GM19239 (cell line): ENCODE measurements at regions not wholly inside any gene's neighbourhood (a gene's known extent, or its start where the extent isn't known, plus 50 kb on each side); places are given as distances from the start of the nearest gene placed in this dataset.
A peak's percentile ranks its signal among the peaks of the same experiment; 100 is the strongest.

Source experiments
- DNase-seq: peaks from one replicate; pipeline ENCODE4 v3.0.0; 2011; ENCODE audit warnings: low spot score; ENCODE audit not compliant: insufficient read length
- FAIRE-seq: peaks from 2 replicates; lab custom pipeline; 2011; peaks lifted over from hg19 to GRCh38; lab: Jason Lieb, UNC

DNA sequence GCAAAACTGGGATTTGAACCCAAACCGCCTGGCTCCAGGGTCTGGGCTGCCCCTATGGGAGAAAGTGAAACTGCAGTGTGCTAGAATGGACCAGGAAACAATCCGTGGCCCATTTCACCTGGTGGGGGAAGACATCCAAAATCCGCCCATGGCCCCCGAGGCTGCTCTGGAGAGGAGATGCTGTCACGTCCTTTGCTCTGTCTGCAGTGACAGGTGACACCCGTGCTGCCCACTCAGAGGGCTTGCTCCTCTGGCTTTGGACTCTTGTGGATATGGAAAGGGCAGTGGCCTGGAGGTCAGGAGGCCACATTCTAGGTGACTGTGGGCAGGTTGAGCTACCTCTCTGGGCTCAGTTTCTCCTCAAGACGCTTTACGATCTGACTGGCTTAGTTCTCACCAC is 151.2 kb upstream of the GPR26 start:
- FAIRE-seq = no peak
- no peak for DNase-seq

DNA sequence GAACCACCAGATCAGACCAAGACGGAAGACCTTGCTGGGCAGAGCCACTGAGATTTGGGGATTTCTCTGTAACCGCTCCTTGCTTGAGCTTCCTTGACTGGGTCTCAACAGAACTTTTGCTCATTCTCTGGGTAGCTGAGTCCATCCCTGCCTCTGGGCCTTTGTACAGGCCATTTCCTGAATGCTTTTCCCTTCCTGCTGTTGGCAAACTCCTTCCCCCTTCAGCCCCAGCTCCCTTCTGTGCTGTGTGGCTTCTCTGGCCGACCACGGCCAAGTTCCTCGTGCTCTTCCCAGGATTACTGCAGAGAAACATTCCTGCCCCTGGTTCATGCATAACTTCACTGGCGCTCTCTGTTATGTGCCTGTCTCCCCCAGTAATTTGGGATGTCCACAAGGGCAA is 150.5 kb upstream of the GPR26 start:
- DNase-seq (no peak), FAIRE-seq (no peak)

GRCh38 chr10:123516291-123516690 is 149.9 kb upstream of the GPR26 start:
- DNase-seq (no peak), FAIRE-seq (no peak)

- DNase-seq = no peak
Observed at GRCh38 chr10:123517426-123517825, 148.7 kb upstream of the GPR26 start.

GRCh38 chr10:123517901-123518300 is 148.3 kb upstream of the GPR26 start:
- FAIRE-seq (no peak), DNase-seq (no peak)

More at GRCh38 chr10:123517426-123517825, 148.7 kb upstream of the GPR26 start:
- FAIRE-seq = no peak

GRCh38 chr10:123518765-123519164 is 147.4 kb upstream of the GPR26 start:
- DNase-seq = no peak
- no peak for FAIRE-seq

DNA sequence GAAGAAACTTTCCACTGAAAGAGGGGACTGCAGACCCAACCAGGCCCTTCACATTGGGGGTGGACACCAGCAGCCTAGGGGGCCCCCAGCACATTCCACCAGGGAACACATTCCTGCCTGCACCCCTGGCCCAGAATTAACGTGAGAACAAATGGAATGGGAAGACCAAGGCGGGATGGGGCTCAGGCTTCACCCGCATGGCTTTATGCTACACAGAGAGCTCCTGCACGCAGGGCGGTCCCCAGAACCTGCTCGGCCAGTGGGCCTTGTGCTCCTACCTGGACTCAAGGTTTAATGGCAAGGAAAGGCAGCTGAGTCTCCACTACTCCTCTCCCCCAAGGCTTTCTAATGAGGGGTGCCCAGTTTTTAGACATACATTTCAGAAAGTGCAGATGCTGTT is 146.3 kb upstream of the GPR26 start:
- DNase-seq = no peak
- no peak for FAIRE-seq

DNA sequence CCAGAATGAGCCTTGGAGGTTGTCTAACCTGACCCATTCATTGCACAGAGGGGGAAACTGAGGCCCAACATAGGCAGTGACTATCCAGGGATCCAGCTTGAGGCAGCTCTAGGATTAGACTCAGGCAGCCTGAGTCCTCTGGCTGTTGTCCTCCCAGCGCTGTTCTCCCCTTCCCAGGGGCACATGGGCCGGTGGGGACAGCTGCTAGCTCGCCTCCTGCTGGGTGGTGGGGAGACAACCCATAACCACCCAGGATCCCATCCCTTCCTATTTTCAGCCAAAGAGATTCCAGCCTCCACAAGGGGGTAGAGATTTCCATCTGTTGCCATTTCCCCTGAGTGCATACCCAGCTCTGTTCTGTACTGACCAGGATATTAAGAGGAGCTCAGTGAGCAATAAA is 145.1 kb upstream of the GPR26 start:
- FAIRE-seq (no peak), DNase-seq (no peak)

GRCh38 chr10:123521556-123521955 is 144.6 kb upstream of the GPR26 start:
- DNase-seq (no peak), FAIRE-seq (no peak)

DNA sequence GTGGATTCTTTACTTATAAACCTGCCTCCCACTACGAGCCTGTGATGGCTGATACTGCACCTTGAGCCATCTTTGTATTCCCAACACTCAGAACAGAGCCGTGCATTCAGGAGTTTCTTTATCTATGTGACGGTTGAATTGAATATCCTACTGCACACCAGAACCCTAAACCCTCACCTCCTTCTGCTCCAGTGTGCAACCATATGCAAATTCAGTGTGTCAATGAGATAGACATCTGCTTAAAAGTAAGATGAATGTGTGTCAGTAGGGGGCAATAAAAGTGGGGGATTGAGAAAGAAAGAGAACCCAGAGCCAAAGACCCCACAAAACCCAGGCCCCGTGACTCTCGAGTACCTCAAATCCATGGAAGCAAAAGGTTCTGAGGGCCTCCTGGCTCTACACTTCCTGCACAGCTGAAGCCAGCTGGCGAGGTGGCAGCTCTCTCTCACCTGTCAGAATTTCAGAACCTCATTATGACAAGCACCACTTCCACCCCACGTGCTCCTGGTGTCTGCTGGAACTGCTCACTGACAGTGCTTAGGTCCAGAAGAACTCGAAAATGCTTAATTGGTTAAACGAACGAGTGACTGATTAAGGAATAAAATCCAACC is 143.3 kb upstream of the GPR26 start:
- peak; percentile 8 for FAIRE-seq
- DNase-seq = no peak

GRCh38 chr10:123523833-123524232 is 142.3 kb upstream of the GPR26 start:
- no peak for FAIRE-seq

DNA sequence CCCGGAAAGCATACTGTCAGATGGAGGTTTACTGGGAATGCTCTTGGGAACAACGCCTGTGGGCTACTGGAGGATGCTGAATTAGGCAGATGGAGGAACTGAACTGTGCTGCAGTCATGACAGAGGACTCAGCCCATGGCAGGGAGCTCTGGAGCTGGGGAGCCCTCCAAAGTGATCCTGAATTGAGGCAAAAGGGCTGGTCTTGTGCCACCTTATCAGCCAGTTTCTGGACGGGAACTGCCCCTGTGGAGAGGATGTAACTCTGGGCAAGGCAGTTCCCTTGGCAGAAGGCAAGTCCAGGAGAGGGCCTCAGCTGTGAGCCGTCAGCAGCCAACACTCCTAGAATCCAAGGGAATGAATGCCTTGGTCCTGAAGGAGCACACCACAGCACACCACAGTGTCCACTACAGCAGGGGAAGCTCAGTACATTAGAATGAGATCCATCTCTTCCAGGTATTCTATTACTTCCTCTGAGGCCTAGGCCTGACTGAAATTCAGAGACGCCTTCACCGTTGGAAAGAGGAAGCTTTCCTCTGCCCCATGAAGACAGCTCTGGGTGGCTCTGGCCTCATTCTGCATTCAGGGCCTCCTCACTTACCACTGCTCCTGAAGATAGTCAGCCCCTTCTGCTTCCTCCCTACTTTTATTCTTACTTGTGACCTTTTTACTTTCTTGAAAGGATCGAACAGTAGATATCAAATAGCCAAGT is 139.6 kb upstream of the GPR26 start:
- FAIRE-seq (no peak), DNase-seq (no peak)

More at GRCh38 chr10:123523833-123524232, 142.3 kb upstream of the GPR26 start:
- DNase-seq = no peak

DNA sequence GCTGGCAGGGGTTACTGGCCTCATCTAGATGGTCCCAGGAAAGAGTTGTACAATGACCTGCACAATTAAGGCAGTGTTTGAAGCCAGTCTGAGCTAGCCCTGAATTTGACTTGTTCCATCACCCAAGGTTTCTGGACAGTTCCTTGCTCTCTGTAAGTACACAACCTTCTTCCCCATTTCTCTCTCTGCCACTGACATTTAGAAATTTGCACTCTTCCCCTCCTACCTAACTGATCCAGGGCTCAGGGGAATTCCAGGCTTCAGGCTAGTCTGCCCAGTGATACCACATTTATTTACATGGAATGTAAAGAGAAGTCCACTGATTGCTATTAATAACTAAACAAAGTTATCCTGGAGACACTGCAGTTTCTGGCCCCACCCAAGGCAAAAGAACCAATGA is 139.0 kb upstream of the GPR26 start:
- no peak for DNase-seq
- peak; percentile 76 for FAIRE-seq

- no peak for FAIRE-seq
- DNase-seq = no peak
Observed at GRCh38 chr10:123529146-123529760, 136.9 kb upstream of the GPR26 start.

DNA sequence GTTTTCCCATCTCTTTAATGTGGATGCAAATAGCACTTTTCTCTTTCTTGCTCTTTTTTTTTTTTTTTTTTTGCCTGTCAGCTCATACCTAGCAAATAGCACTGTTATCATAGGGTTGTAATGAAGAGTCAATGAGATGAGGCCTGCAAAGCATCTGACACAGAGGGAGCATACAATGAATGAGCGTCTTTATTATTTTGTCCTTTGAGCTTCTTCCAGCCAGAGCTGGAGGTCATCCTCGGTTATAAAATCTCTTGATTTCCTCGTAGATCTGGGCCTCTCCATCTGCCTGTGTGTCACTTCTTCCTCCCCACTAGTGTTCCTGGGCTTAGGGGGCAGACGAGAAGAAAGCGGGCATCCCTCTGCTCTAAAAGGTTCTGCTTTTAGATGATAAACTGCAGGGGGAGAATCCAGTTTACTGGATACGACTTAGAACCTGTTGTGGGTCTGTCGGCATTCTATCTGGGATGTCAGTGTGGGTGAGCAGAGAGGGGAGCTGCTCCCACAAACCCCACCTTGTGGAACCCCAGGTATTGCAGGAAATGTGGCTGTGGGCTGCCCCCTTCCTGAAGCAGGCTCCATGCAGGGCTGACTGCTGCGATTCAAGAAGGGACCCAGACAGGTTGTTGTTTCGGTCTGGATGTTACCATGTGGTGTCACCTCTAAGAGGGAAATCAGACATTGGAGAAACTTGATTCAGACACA is 135.8 kb upstream of the GPR26 start:
- DNase-seq = no peak

GRCh38 chr10:123535386-123535785 is 130.8 kb upstream of the GPR26 start:
- no peak for DNase-seq
- no peak for FAIRE-seq

More for the DNA sequence above, 135.8 kb upstream of the GPR26 start:
- no peak for FAIRE-seq

- FAIRE-seq = no peak
- DNase-seq = no peak
Observed at GRCh38 chr10:123536176-123536845, 129.8 kb upstream of the GPR26 start.

DNA sequence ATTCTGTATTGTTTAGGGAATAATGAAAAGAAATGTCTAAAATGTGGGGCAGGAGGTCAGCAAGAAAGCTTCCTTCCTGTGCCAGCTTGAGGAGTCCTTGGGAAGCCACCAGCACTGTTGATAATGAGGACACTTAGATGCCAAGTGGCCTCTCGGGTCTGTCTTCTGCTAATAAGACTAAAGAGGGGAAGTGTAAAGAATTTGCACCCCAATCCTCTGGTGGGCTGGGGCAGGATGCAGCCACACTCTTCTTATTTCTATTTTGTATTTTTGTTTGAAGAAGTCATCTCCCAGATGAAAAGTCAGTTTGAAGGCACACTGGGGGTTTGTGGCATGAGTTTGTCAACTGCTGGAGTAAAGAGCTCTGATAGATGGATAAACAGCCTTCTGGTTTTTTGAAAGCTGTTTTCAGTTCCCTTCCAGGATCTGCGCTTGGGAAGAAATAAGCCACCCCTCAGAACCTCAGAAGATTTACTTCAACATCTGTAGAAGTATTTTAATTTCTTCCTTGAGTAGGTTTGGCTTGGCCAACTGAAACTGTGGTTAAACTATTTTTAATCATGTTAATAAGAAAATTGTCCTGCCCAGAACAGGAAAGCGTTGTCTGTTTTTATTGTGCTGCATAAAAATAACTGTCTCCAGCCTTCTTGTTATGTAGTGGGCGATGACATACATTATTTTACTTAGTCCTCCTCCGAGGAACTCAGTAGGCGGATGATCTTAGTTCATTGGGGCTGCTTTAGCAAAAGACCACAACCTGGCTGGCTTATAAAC is 128.8 kb upstream of the GPR26 start:
- DNase-seq (no peak), FAIRE-seq (peak; percentile 40)

- DNase-seq = no peak
- FAIRE-seq = no peak
Observed at GRCh38 chr10:123538401-123539320, 127.5 kb upstream of the GPR26 start.
